DND-41 (cell line): ENCODE measurements at regions not wholly inside any gene's neighbourhood (a gene's known extent, or its start where the extent isn't known, plus 50 kb on each side); places are given as distances from the start of the nearest gene placed in this dataset.

Experiments used
- EZH2 ChIP-seq: IDR thresholded peaks from 3 replicates; pipeline ENCODE4 v1.6.1; 2012; ENCODE audit warnings: borderline replicate concordance, low read depth, mild to moderate bottlenecking, moderate library complexity, low read length, inconsistent platforms; ENCODE audit not compliant: severe bottlenecking
- TF ChIP-seq, protein P1 (sequence below): IDR thresholded peaks from 2 replicates; pipeline ENCODE4 v1.5.1; 2012; ENCODE audit warnings: borderline replicate concordance, low read length, moderate library complexity, mild to moderate bottlenecking; ENCODE audit not compliant: poor library complexity, severe bottlenecking; ENCODE audit errors: extremely low read depth

- TF ChIP-seq, protein P1, sequence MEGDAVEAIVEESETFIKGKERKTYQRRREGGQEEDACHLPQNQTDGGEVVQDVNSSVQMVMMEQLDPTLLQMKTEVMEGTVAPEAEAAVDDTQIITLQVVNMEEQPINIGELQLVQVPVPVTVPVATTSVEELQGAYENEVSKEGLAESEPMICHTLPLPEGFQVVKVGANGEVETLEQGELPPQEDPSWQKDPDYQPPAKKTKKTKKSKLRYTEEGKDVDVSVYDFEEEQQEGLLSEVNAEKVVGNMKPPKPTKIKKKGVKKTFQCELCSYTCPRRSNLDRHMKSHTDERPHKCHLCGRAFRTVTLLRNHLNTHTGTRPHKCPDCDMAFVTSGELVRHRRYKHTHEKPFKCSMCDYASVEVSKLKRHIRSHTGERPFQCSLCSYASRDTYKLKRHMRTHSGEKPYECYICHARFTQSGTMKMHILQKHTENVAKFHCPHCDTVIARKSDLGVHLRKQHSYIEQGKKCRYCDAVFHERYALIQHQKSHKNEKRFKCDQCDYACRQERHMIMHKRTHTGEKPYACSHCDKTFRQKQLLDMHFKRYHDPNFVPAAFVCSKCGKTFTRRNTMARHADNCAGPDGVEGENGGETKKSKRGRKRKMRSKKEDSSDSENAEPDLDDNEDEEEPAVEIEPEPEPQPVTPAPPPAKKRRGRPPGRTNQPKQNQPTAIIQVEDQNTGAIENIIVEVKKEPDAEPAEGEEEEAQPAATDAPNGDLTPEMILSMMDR = no peak
- no peak for TF ChIP-seq EZH2
Observed at GRCh38 chr9:107588393-107588792, 98.8 kb upstream of the KLF4 start.
